ENCODE measurements at regions not wholly inside any gene's neighbourhood (a gene's known extent, or its start where the extent isn't known, plus 50 kb on each side); places are given as distances from the start of the nearest gene placed in this dataset.

GRCh38 chr7:79868010-79868409, 266.6 kb upstream of the GNAI1 start:
- no peak for DNase-seq (ENCODE audit: low spot score)

- no peak for DNase-seq (ENCODE audit: low spot score)
These were observed 272.0 kb upstream of the GNAI1 start for GRCh38 chr7:79862447-79863210.

GRCh38 chr7:79855172-79855571, 279.5 kb upstream of the GNAI1 start:
- no peak for DNase-seq (ENCODE audit: low spot score)

GRCh38 chr7:79854621-79855020, 280.0 kb upstream of the GNAI1 start:
- DNase-seq (ENCODE audit: low spot score): no peak

GRCh38 chr7:79837915-79838314, 296.7 kb upstream of the GNAI1 start:
- DNase-seq (ENCODE audit: low spot score): no peak

GRCh38 chr7:79833616-79834015, 301.0 kb upstream of the GNAI1 start:
- DNase-seq (ENCODE audit: low spot score): no peak

GRCh38 chr7:79828866-79829265, 305.8 kb upstream of the GNAI1 start:
- no peak for DNase-seq (ENCODE audit: low spot score)

GRCh38 chr7:79823246-79823951, 311.2 kb upstream of the GNAI1 start:
- no peak for DNase-seq (ENCODE audit: low spot score)

- DNase-seq (ENCODE audit: low spot score): no peak
These were observed 311.9 kb upstream of the GNAI1 start for GRCh38 chr7:79822620-79823240.

GRCh38 chr7:79820387-79820786, 314.2 kb upstream of the GNAI1 start:
- DNase-seq (ENCODE audit: low spot score): no peak

GRCh38 chr7:79810916-79811315, 323.7 kb upstream of the GNAI1 start:
- DNase-seq (ENCODE audit: low spot score): no peak

- DNase-seq (ENCODE audit: low spot score): no peak
These were observed 328.4 kb upstream of the GNAI1 start for GRCh38 chr7:79806161-79806734.

GRCh38 chr7:79790656-79791262, 337.3 kb upstream of the MAGI2 start:
- no peak for DNase-seq (ENCODE audit: low spot score)

GRCh38 chr7:79789584-79790345, 336.3 kb upstream of the MAGI2 start:
- no peak for DNase-seq (ENCODE audit: low spot score)

GRCh38 chr7:79787623-79788022, 334.2 kb upstream of the MAGI2 start:
- no peak for DNase-seq (ENCODE audit: low spot score)

- DNase-seq (ENCODE audit: low spot score): no peak
These were observed 333.6 kb upstream of the MAGI2 start for GRCh38 chr7:79787096-79787495.

- DNase-seq (ENCODE audit: low spot score): no peak
These were observed 332.7 kb upstream of the MAGI2 start for GRCh38 chr7:79786187-79786586.

GRCh38 chr7:79785556-79785955, 332.1 kb upstream of the MAGI2 start:
- DNase-seq (ENCODE audit: low spot score): no peak

GRCh38 chr7:79782906-79783305, 329.4 kb upstream of the MAGI2 start:
- DNase-seq (ENCODE audit: low spot score): no peak

- no peak for DNase-seq (ENCODE audit: low spot score)
These were observed 328.8 kb upstream of the MAGI2 start for GRCh38 chr7:79782256-79782655.

- DNase-seq (ENCODE audit: low spot score): no peak
These were observed 328.2 kb upstream of the MAGI2 start for GRCh38 chr7:79781716-79782115.

Data from activated CD4-positive, alpha-beta T cell treated with anti-CD3 and anti-CD28 coated beads, Interleukin-2, Interleukin-4, amounts not matched to agents 100 ng/mL and 50 ng/mL, durations not matched to agents 16 hours and 8 hours (primary cell).